Ammon's horn (tissue), 1 donor: ENCODE measurements at regions not wholly inside any gene's neighbourhood (a gene's known extent, or its start where the extent isn't known, plus 50 kb on each side); places are given as distances from the start of the nearest gene placed in this dataset.
"Not testable (repeated sequence)": the region's sequence is repeated elsewhere in the genome, so short reads cannot be mapped to it uniquely, and the experiment has no call there.

ENCODE experiments used
- DNase-seq: peaks from one replicate; pipeline ENCODE4 v3.0.0-alpha.2; 2016; ENCODE audit warnings: low spot score

GRCh38 chr13:70995338-70995737 is 871.7 kb downstream of the DACH1 start:
- no peak for DNase-seq

DNA sequence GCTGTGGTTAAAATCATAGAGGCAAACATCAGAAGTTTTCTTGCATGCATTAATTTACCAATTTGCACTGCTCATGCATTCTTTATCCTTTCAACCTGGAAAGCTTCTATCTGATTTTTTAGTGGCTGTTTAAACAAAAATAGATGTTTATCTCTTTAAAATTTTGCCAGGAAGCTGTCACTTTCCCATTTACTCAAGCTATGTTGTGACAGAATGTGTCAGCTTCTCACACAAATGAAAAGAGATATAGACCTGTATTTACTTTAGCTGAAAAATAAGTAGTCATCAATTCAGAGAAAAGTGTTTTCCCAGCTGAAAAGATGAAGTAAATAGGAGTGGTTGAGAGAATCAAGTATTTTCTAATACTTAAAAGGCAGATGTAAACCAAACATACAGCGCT is 872.8 kb downstream of the DACH1 start:
- DNase-seq, result no peak

GRCh38 chr13:70987043-70987442 is 878.8 kb upstream of the KLHL1 start:
- no peak for DNase-seq

- DNase-seq, result no peak
Observed at GRCh38 chr13:70985371-70985770, 877.1 kb upstream of the KLHL1 start.

DNA sequence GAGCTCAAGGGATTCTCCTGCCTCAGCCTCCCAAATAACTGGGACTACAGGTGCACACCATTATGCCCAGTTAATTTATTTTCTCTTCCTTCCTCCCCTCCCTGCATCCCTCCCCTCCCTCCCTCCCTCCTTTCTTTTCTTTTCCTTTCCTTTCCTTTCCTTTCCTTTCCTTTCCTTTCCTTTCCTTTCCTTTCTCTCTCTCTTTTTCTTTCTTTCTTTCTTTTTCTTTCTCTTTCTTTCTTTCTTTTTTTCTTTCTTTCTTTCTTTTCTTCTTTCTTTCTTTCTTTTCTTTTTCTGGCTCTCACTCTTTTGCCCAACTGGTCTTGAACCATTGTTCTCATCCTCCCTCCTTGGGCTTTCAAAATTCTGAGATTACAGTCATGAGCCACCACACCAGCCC is 873.0 kb upstream of the KLHL1 start:
- not testable (repeated sequence) for DNase-seq

DNA sequence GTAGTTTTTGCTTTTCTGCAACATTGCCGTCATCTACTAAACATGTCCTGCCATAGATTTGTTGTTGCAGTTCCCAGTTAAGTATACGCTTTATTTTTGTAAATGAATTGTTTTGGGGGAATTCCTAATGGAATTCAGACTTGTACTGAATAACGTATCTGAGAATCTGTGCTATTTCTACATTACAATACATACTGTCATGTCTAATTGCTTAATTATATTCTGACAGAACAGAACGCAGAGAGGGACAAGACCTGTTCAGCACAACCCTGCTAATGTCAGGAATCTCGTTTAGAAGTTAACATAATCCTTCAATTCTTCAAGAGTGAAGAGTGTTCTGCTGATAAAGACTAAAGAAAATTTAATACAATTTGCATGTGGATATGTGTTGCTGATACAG is 861.1 kb upstream of the KLHL1 start:
- no peak for DNase-seq

GRCh38 chr13:70967564-70967963 is 859.3 kb upstream of the KLHL1 start:
- no peak for DNase-seq

DNA sequence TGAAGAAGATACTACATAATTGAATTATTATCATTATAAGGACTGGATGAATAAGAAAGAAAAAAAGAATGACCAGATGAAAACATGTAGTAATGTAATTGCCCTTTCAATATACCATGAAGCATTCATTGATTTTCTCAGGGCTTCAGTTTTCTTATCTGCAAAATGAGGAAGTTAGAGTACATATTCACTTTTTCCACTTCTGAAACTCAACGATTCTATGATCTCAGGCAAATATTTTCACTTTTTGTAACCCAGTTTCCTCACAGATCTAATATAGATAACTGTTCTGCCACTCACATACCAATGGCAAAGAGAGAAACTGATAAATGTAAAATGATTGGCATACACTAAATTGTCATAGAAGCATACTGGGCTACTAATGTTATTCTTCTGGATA is 856.6 kb upstream of the KLHL1 start:
- DNase-seq, result no peak

DNA sequence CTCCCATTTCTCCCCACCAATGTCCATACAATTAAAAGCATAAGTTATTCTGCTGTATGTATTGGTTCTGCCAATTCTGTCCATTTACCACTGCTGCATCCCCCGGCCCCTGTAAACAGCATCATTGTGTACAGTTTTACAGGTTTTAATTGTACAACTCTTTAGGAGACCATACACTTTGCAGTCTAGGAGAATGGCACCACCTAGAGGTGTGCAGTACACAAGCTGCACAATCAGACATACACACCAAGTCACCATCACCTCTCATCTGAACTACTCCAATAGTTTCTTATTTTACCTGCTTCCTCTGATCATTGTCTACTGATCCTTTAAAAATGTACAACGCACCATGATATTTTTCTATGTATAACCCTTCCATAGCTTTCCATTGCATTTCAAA is 855.9 kb upstream of the KLHL1 start:
- peak; percentile 12 for DNase-seq

DNA sequence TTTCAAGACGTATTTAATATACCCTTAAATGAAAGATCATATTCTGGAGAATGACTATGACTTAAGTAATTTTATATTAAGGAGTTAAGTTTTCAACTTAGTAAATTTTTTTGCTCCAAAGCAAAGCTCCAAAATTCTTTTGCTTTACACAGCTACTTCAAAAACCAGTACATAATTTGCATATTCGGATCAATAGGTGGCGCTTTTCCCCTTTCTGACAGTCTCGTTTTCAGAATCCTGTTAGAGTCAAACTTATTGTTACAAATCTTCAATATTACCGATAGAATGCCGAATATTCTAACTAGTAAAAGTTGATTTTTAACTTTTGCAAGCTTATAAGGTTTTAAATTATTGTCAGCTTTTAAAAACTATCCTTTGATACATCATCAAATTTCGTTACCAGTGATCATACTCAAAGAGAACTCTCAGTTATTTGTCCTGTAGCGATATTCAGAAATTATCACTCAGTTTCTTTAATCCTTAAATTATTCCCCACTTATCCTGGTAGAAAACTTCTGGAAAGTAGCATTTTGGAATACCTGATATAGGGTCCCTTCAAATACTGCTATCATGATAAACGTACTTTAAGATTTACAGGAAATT is 852.7 kb upstream of the KLHL1 start:
- DNase-seq, result peak; percentile 49

DNA sequence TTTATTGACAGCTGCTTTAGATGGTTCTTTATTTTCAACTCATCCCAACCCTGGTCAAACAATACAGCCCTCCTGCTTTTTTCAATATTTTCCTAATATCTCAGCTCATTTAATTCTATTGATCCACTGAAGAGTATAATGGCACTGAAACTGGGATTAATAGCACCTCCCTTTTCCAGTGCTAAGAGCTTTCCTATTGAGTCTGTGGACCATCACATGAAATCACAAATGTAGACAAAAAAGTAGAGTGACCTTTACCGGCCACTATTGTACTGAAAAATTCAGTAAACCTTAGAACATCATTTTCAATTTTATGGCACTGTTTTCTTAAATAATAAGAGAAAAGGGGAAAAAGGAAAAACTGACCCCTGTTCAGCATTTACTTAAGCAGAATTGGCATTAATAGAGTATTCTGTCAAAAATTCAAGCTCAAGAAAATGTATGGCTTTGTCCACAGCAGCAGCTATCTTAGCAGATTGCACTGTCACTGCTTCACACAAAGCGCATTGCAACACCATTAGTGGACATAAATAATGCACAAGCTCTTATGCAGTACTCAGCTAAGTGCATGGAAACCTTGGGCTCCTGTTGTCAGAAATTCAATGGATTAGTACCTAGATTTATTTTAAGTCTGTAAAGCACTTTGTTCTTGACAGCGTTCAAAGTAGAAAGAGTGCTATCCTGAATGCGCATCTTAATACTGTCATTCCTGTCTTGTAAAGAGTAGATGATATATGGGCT is 851.0 kb upstream of the KLHL1 start:
- DNase-seq, result no peak

- DNase-seq, result no peak
Observed at GRCh38 chr13:70955887-70956286, 847.6 kb upstream of the KLHL1 start.

DNA sequence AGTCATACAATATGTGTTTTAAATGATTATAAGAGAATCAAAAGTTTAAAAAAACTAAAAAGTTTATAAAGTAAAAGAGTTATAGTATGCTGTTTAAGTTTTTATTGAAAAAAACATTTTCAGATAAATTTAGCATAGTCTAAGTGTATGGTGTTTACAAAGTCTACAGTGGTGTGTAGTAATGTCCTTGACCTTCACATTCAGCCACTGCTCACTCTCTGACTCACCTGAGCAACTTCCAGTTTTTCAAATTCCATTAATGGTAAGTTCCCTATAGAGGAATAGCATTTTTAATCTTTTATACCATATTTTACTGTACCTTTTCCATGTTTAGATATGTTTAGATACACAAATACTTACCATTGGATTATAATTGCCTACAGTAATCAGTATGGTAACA is 842.4 kb upstream of the KLHL1 start:
- DNase-seq, result no peak

- no peak for DNase-seq
Observed at GRCh38 chr13:70945506-70945905, 837.3 kb upstream of the KLHL1 start.

DNA sequence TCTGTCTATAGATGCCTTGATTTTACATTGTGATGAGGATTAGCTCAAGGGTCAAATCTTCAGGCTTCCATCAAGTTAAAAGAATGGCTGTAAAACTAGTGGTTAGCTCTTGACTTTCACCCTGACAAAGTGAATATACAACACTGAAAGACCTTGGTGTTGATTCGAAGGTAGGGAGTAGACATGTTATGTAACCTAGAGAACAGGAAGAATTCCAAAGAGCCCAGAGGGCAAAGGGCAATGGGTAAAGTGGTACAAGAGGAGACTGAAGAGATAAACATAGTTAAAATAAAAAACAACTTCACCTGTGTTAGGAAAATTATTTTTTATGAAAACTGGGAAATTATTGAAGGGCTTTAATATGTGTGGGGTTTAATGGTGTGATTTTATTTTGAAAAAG is 833.2 kb upstream of the KLHL1 start:
- DNase-seq, result no peak

- no peak for DNase-seq
Observed at GRCh38 chr13:70938462-70938861, 830.2 kb upstream of the KLHL1 start.

DNA sequence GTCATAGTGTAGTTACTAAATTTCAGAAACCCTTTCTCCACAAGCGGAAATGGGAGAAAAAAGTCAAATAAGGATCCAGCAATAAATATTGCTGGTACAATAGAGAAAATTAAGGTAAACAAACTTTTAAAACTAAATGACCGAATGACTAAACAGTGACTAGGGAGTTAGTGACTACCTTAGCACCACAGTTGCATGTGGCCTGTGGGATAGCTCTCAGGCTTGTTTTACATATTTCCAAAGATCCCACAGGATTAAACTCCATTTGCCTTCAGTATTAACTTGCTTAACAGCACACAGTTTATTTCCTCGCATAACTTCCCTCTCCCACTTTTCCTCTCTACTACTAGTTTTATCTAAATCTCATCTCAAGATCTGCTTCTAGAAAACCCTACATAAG is 824.3 kb upstream of the KLHL1 start:
- no peak for DNase-seq

GRCh38 chr13:70923863-70924752 is 815.9 kb upstream of the KLHL1 start:
- no peak for DNase-seq

DNA sequence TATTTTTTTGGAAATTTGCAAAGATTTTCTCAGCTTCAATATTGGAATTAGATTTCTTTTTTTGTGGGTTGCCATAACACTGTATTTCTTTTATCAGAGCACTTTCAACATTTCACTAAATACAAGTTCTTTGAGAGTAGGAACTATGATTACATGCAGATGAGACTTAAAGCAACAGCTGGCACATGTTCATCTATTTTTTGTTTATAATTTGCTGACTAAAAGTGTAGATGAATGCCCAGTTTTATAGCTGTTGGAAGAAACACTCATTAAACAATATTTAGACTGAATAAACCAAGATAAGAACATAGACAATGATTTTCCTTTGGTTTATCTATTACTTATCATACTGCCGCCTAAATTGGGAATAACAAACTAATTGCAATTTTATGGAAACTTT is 803.0 kb upstream of the KLHL1 start:
- no peak for DNase-seq

GRCh38 chr13:70908795-70909194 is 800.5 kb upstream of the KLHL1 start:
- DNase-seq, result no peak

GRCh38 chr13:70905035-70905434 is 796.8 kb upstream of the KLHL1 start:
- DNase-seq, result no peak

DNA sequence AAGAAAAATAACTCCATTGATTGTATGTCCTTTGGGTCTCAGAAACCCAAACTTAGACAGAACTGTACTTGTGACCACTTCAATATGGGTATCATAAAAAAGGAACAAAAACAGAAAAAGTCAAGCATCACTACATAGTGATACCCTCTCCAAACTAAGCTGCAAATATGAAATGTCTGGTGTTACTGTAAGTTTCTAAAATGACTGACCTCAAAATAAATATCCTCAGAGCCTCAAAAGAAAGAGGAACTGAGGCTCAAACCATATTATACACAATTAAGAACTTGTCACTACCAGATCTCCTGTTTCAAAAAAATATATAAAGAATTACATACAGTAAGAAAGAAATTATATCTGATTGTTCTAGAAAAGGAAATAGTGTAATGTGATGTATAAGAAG is 787.9 kb upstream of the KLHL1 start:
- DNase-seq, result no peak

GRCh38 chr13:70895599-70895998 is 787.3 kb upstream of the KLHL1 start:
- no peak for DNase-seq
